Vagina (tissue), 2 donors: ENCODE measurements at regions not wholly inside any gene's neighbourhood (a gene's known extent, or its start where the extent isn't known, plus 50 kb on each side); places are given as distances from the start of the nearest gene placed in this dataset.

Source experiments
- DNase-seq, 2 donors: peaks; one replicate each; pipeline ENCODE4 v3.0.0-alpha.2; 2017; ENCODE audit errors: extremely low spot score in 2 of 2
- H3K27ac ChIP-seq: fragments of 200-600 bp; sonication (generic); one replicate; pipeline ENCODE4 v1.5.1; 2019
- H3K27me3 ChIP-seq: fragments of 200-600 bp; sonication (generic); one replicate; pipeline ENCODE4 v1.5.1; 2019
- H3K36me3 ChIP-seq, 2 donors: fragments of 200-600 bp; sonication (generic); one replicate each; pipeline ENCODE4 v1.5.1; 2017 to 2019
- H3K4me1 ChIP-seq: fragments of 200-600 bp; sonication (generic); one replicate; pipeline ENCODE4 v1.5.1; 2019
- H3K4me3 ChIP-seq, 2 donors: fragments of 200-600 bp; sonication (generic); 1 replicate in 1 of 2; 2 replicates in 1 of 2; pipeline ENCODE4 v1.5.1; 2016 to 2019
- H3K9me3 ChIP-seq: fragments of 200-600 bp; sonication (generic); one replicate; pipeline ENCODE4 v1.5.1; 2019
- CTCF ChIP-seq, 3 experiments: fragments of 450-650 bp in 2 of 3; fragments of 200-600 bp in 1 of 3; sonication (generic) in 1 of 3; IDR thresholded peaks; one replicate each; pipeline ENCODE4 v1.5.1; 2017 to 2019; ENCODE audit warnings: antibody characterized with exemption in 3 of 3, mild to moderate bottlenecking in 2 of 3, moderate library complexity in 2 of 3
- POLR2A ChIP-seq, 2 donors: fragments of 450-650 bp; IDR thresholded peaks; one replicate each; pipeline ENCODE4 v1.6.1; 2017; ENCODE audit warnings: antibody characterized with exemption in 2 of 2, mild to moderate bottlenecking in 2 of 2, moderate library complexity in 2 of 2
- POLR2AphosphoS5 ChIP-seq, 2 donors: sonication (generic); formaldehyde crosslinking; IDR thresholded peaks; one replicate each; pipeline ENCODE4 v1.9.0; 2017; ENCODE audit warnings: antibody characterized with exemption in 2 of 2, mild to moderate bottlenecking in 2 of 2, low read depth in 1 of 2; ENCODE audit not compliant: insufficient read depth in 1 of 2
- intact Hi-C: fragments of 100-400 bp; cut with DNase I; formaldehyde crosslinking; loops from one replicate; pipeline ENCODE4 v1.15.1; 2023

DNA sequence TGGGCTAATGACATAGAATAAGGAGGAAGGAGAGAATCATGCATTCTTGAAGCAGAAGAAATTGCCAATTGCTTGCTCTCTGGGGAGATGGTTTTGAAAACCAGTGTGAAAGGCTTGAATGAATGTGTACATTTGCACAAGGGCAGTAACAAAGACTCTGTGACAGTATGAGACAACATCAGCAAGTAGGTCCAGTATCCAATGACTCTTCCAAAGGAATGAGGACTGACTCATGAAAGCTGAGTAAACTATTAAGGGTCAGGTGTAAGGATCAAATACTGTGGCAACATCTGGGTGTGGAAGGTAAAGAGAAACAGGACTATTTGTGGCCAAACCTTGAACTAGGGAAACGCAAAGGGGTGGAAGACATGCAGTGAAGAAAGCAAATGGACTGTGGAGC lies 886.0 kb upstream of the CHAC2 start:
- Histone ChIP-seq H3K36me3 (no peaks in the 10 kb centered on the region), H3K9me3 (no peaks in the 10 kb centered on the region), H3K4me3 (no peak overlapping the region), H3K27ac (no peak overlapping the region), H3K27me3 (no peaks in the 10 kb centered on the region), H3K4me1 (no peaks in the 10 kb centered on the region)
- intact Hi-C loops, result no loop called here
- no peak for TF ChIP-seq POLR2AphosphoS5 (IDR thresholded peaks at IDR 0.05; ENCODE audit: insufficient read depth in 1 of 2, low read depth in 1 of 2)
- no peak for TF ChIP-seq CTCF (IDR thresholded peaks at IDR 0.05)
- no peak for DNase-seq

- Histone ChIP-seq H3K27ac (no peak overlapping the region), H3K36me3 (no peaks in the 10 kb centered on the region), H3K9me3 (no peaks in the 10 kb centered on the region), H3K4me1 (no peaks in the 10 kb centered on the region), H3K27me3 (no peaks in the 10 kb centered on the region), H3K4me3 (no peak overlapping the region)
- intact Hi-C loops, result no loop called here
- no peak for DNase-seq
- no peak for TF ChIP-seq POLR2A (IDR thresholded peaks at IDR 0.05)
These were observed 886.7 kb upstream of the CHAC2 start for GRCh38 chr2:52880872-52881271.

GRCh38 chr2:52879561-52879960 lies 888.0 kb upstream of the CHAC2 start:
- Histone ChIP-seq H3K27ac (no peak overlapping the region), H3K9me3 (no peaks in the 10 kb centered on the region), H3K36me3 (no peaks in the 10 kb centered on the region), H3K27me3 (no peaks in the 10 kb centered on the region), H3K4me1 (no peaks in the 10 kb centered on the region), H3K4me3 (no peak overlapping the region)
- no peak for TF ChIP-seq POLR2AphosphoS5 (IDR thresholded peaks at IDR 0.05; ENCODE audit: insufficient read depth in 1 of 2, low read depth in 1 of 2)
- TF ChIP-seq POLR2A (IDR thresholded peaks at IDR 0.05), result no peak
- no peak for TF ChIP-seq CTCF (IDR thresholded peaks at IDR 0.05)
- intact Hi-C loops, result no loop called here
- DNase-seq, result no peak

DNA sequence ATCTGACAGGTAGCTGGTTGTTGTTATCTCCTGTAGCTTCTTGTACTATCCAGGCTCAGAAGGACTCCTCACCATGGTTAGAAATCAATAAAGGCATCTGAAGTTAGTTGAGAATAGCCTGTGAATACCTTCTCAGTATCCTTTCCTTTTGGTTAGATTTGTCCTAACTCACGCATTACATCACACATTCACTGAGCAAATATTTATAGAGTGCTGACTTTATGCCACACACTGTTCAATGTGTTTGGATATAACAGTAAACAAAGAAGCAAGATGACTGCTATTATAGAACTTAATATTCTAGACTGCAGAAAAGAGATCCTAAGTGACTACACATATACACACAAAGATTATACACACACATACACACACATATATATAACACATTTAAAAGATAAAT lies 889.9 kb upstream of the CHAC2 start:
- intact Hi-C loops, result no loop called here
- Histone ChIP-seq H3K36me3 (no peaks in the 10 kb centered on the region), H3K9me3 (no peaks in the 10 kb centered on the region), H3K4me1 (no peaks in the 10 kb centered on the region), H3K27me3 (no peaks in the 10 kb centered on the region), H3K27ac (no peak overlapping the region), H3K4me3 (no peak overlapping the region)
- no peak for DNase-seq
- TF ChIP-seq POLR2AphosphoS5 (IDR thresholded peaks at IDR 0.05; ENCODE audit: insufficient read depth in 1 of 2, low read depth in 1 of 2), result no peak
- no peak for TF ChIP-seq POLR2A (IDR thresholded peaks at IDR 0.05)
- no peak for TF ChIP-seq CTCF (IDR thresholded peaks at IDR 0.05)

DNA sequence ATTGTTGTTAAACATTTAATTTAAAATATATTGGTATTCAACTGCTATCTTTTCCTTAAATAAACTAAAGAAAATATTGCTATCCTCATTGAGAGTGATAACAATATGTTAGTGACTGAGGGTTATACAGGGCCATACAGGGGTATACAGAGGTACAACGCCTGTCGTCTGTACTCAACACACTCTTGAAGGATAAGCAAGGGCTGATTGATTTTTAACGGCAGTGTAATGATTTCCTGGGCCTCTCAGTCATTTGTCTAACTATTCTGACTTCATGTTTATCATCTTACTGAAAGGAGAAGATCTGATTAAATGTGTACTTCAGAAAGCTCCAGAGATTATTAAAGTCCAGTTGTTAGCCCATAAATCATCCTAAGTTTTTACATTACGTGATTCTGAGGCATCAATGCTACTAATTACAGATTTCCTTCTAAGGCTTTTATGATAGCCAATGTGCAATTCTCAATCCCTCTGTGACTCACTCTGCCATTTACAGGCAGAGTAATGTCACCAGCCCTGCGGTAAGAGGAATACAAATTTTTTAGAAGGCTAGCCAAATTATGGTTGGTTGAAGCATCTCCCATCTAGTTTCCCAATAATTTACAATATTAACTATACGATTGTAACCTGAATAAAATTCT lies 893.0 kb upstream of the CHAC2 start:
- no peak for DNase-seq
- intact Hi-C loops, result no loop called here
- Histone ChIP-seq H3K4me1 (no peaks in the 10 kb centered on the region), H3K36me3 (no peaks in the 10 kb centered on the region), H3K4me3 (no peak overlapping the region), H3K27ac (no peak overlapping the region), H3K9me3 (no peaks in the 10 kb centered on the region), H3K27me3 (no peaks in the 10 kb centered on the region)
- TF ChIP-seq POLR2A (IDR thresholded peaks at IDR 0.05) (no peak), CTCF (IDR thresholded peaks at IDR 0.05) (no peak), POLR2AphosphoS5 (IDR thresholded peaks at IDR 0.05; ENCODE audit: insufficient read depth in 1 of 2, low read depth in 1 of 2) (no peak)
